KMS-11 (cell line): ENCODE measurements at regions not wholly inside any gene's neighbourhood (a gene's known extent, or its start where the extent isn't known, plus 50 kb on each side); places are given as distances from the start of the nearest gene placed in this dataset.

Source experiments
- H2AFZ ChIP-seq: fragments of 200-600 bp; sonication (generic); 2 replicates; pipeline ENCODE4 v1.6.1; 2016; ENCODE audit warnings: antibody characterized with exemption, mixed run types, low read depth
- H3K27ac ChIP-seq: fragments of 200-600 bp; sonication (generic); 2 replicates; pipeline ENCODE4 v1.6.1; 2016; ENCODE audit warnings: mild to moderate bottlenecking, mixed run types
- H3K27me3 ChIP-seq: fragments of 200-600 bp; sonication (generic); 2 replicates; pipeline ENCODE4 v1.6.1; 2017; ENCODE audit warnings: mild to moderate bottlenecking, low read depth, mixed run types, moderate library complexity; ENCODE audit not compliant: insufficient read depth
- H3K36me3 ChIP-seq: fragments of 200-600 bp; sonication (generic); 2 replicates; pipeline ENCODE4 v1.6.1; 2017; ENCODE audit warnings: mild to moderate bottlenecking, mixed run types; ENCODE audit not compliant: insufficient read depth
- H3K4me1 ChIP-seq: fragments of 200-600 bp; sonication (generic); 2 replicates; pipeline ENCODE4 v1.6.1; 2016; ENCODE audit warnings: mild to moderate bottlenecking, low read depth, mixed run types; ENCODE audit not compliant: poor library complexity, severe bottlenecking
- H3K4me2 ChIP-seq: fragments of 200-600 bp; sonication (generic); 2 replicates; pipeline ENCODE4 v1.7.0; 2016; ENCODE audit warnings: mild to moderate bottlenecking, mixed run types
- H3K4me3 ChIP-seq: fragments of 200-600 bp; sonication (generic); IDR thresholded peaks from 2 replicates; pipeline ENCODE4 v1.6.1; 2017; ENCODE audit warnings: low read depth, low read length, mixed read lengths; ENCODE audit not compliant: insufficient read depth
- H3K79me2 ChIP-seq: fragments of 200-600 bp; sonication (generic); 2 replicates; pipeline ENCODE4 v1.6.1; 2016; ENCODE audit warnings: low read depth, mixed run types; ENCODE audit not compliant: insufficient read depth
- H3K9ac ChIP-seq: fragments of 200-600 bp; sonication (generic); 2 replicates; pipeline ENCODE4 v1.6.1; 2016; ENCODE audit warnings: mild to moderate bottlenecking, mixed run types
- H4K20me1 ChIP-seq: fragments of 200-600 bp; sonication (generic); 2 replicates; pipeline ENCODE4 v1.6.1; 2016; ENCODE audit warnings: mild to moderate bottlenecking, mixed run types; ENCODE audit not compliant: insufficient read depth
- TF ChIP-seq, protein P1 (sequence below): fragments of 200-600 bp; sonication (generic); conservative IDR thresholded peaks from 2 replicates; pipeline ENCODE4 v1.6.1; 2017; ENCODE audit warnings: low read depth, mild to moderate bottlenecking, antibody characterized with exemption, low read length, moderate library complexity, mixed read lengths

GRCh38 chr22:47602732-47603131, 840.3 kb downstream of the TBC1D22A start:
- no peak overlapping the region for H2AFZ ChIP-seq
- no peak overlapping the region for H3K27ac ChIP-seq
- no peak overlapping the region for H3K4me2 ChIP-seq
- H3K79me2 ChIP-seq = no peaks in the 10 kb centered on the region
- no peaks in the 10 kb centered on the region for H3K36me3 ChIP-seq
- no peaks in the 10 kb centered on the region for H4K20me1 ChIP-seq
- H3K4me3 ChIP-seq = no peak overlapping the region
- TF ChIP-seq, protein P1, sequence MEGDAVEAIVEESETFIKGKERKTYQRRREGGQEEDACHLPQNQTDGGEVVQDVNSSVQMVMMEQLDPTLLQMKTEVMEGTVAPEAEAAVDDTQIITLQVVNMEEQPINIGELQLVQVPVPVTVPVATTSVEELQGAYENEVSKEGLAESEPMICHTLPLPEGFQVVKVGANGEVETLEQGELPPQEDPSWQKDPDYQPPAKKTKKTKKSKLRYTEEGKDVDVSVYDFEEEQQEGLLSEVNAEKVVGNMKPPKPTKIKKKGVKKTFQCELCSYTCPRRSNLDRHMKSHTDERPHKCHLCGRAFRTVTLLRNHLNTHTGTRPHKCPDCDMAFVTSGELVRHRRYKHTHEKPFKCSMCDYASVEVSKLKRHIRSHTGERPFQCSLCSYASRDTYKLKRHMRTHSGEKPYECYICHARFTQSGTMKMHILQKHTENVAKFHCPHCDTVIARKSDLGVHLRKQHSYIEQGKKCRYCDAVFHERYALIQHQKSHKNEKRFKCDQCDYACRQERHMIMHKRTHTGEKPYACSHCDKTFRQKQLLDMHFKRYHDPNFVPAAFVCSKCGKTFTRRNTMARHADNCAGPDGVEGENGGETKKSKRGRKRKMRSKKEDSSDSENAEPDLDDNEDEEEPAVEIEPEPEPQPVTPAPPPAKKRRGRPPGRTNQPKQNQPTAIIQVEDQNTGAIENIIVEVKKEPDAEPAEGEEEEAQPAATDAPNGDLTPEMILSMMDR = no peak
- no peaks in the 10 kb centered on the region for H3K27me3 ChIP-seq
- no peak overlapping the region for H3K9ac ChIP-seq
- H3K4me1 ChIP-seq = no peaks in the 10 kb centered on the region

- Histone ChIP-seq H3K36me3 (no peaks in the 10 kb centered on the region), H3K27ac (no peak overlapping the region), H3K4me1 (no peaks in the 10 kb centered on the region), H3K27me3 (no peaks in the 10 kb centered on the region), H2AFZ (no peak overlapping the region), H3K4me2 (no peak overlapping the region), H3K79me2 (no peaks in the 10 kb centered on the region), H3K4me3 (no peak overlapping the region), H4K20me1 (no peaks in the 10 kb centered on the region), H3K9ac (no peak overlapping the region)
- TF ChIP-seq, protein P1 = no peak
These were observed 839.2 kb downstream of the TBC1D22A start for GRCh38 chr22:47601666-47602065.

DNA sequence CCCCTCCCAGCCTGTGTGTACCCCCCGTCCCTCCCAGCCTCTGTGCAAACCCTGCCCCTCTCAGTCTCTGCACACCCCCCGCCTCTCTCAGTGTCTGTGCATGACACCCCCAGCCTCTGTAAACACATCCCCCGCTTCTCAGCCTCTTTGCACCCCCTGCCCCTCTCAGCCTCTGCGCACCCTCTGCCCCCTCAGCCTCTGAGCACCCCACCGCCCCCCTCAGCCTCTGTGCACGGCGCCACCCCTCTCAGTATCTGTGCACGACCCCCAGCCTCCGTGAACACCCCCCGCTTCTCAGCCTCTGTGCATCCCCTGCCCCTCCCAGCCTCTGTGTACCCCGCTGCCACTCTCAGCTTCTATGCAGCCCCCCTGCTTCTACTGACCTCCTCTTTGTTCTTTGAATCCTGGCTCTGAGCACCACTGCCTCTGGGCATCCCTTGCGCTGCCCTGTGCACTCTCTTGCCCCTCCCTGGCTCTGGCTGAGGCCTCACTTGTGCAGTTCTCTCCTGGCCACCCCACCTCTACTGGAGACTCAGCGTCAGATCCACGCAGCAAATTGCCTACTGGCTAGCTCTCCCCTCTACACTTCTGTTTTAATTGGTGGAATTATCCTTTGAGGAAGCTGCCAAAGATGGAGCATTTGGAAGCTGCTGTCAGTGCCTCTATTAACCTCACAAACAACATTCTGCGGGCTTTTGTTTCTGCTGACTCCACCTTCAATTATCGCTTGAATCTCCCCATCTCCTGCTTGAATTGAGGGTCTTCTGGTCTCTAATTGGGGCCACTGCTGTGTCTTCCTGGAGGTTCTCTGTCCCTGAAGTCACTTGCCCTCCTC, 838.6 kb downstream of the TBC1D22A start:
- TF ChIP-seq, protein P1 = no peak
- Histone ChIP-seq H4K20me1 (no peaks in the 10 kb centered on the region), H2AFZ (no peak overlapping the region), H3K79me2 (no peaks in the 10 kb centered on the region), H3K4me1 (no peaks in the 10 kb centered on the region), H3K4me3 (no peak overlapping the region), H3K9ac (no peak overlapping the region), H3K27ac (no peak overlapping the region), H3K36me3 (no peaks in the 10 kb centered on the region), H3K4me2 (no peak overlapping the region), H3K27me3 (no peaks in the 10 kb centered on the region)

DNA sequence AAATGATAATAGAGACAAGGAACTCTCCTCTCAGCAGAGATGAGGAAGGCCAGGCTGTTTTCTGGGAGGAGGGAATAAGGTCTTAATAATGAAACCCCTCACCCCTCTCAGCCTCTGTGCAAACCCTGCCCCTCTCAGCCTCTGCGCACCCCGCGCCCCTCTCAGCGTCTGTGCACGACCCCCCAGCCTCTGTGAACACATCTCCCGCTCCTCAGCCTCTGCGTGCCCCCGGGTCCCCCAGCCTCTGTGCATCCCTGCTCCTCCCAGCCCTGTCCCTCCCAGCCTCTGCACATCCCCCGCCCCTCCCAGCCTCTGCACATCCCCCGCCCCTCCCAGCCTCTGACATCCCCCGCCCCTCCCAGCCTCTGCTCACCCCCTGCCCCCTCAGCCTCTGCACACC, 837.8 kb downstream of the TBC1D22A start:
- no peaks in the 10 kb centered on the region for H3K27me3 ChIP-seq
- no peak overlapping the region for H3K4me2 ChIP-seq
- no peak overlapping the region for H3K27ac ChIP-seq
- H3K36me3 ChIP-seq = no peaks in the 10 kb centered on the region
- H3K9ac ChIP-seq = no peak overlapping the region
- no peak overlapping the region for H2AFZ ChIP-seq
- no peaks in the 10 kb centered on the region for H4K20me1 ChIP-seq
- no peaks in the 10 kb centered on the region for H3K79me2 ChIP-seq
- H3K4me3 ChIP-seq = no peak overlapping the region
- TF ChIP-seq, protein P1 = no peak
- no peaks in the 10 kb centered on the region for H3K4me1 ChIP-seq
